GM20000 (cell line): ENCODE measurements at regions not wholly inside any gene's neighbourhood (a gene's known extent, or its start where the extent isn't known, plus 50 kb on each side); places are given as distances from the start of the nearest gene placed in this dataset.

Experiments
- DNase-seq: peaks from one replicate; pipeline ENCODE4 v3.0.0; 2012; ENCODE audit warnings: low spot score
- CTCF ChIP-seq: IDR thresholded peaks from 2 replicates; pipeline ENCODE4 v1.5.1; 2012; ENCODE audit warnings: mild to moderate bottlenecking, control low read depth; ENCODE audit errors: extremely low read depth, missing control alignments

- no peak for TF ChIP-seq CTCF
- DNase-seq: no peak
Measured at GRCh38 chr20:4548552-4548951, 137.7 kb upstream of the PRNP start.

GRCh38 chr20:4546786-4547185 lies 139.5 kb upstream of the PRNP start:
- no peak for DNase-seq
- TF ChIP-seq CTCF: no peak

GRCh38 chr20:4546342-4546741 lies 139.9 kb upstream of the PRNP start:
- TF ChIP-seq CTCF: no peak
- DNase-seq: no peak

GRCh38 chr20:4545526-4545925 lies 140.7 kb upstream of the PRNP start:
- DNase-seq: no peak
- TF ChIP-seq CTCF: no peak

GRCh38 chr20:4544765-4545164 lies 141.5 kb upstream of the PRNP start:
- no peak for TF ChIP-seq CTCF
- no peak for DNase-seq

GRCh38 chr20:4542270-4542669 lies 144.0 kb upstream of the PRNP start:
- DNase-seq: no peak
- no peak for TF ChIP-seq CTCF

- no peak for TF ChIP-seq CTCF
- no peak for DNase-seq
Measured at GRCh38 chr20:4534315-4534714, 151.9 kb upstream of the PRNP start.
